Fibroblast of the aortic adventitia (primary cell): ENCODE measurements at regions not wholly inside any gene's neighbourhood (a gene's known extent, or its start where the extent isn't known, plus 50 kb on each side); places are given as distances from the start of the nearest gene placed in this dataset.

Experiments used
- DNase-seq: peaks from one replicate; pipeline ENCODE4 v3.0.0-alpha.2; 2010; ENCODE audit warnings: low read depth
- H3K4me3 ChIP-seq: 2 replicates; pipeline ENCODE4 v1.5.1; 2011; ENCODE audit warnings: low read depth, mild to moderate bottlenecking, control low read depth, low read length, moderate library complexity
- CTCF ChIP-seq: IDR thresholded peaks from 2 replicates; pipeline ENCODE4 v1.5.1; 2011; ENCODE audit warnings: mild to moderate bottlenecking, low read length, control low read depth, inconsistent platforms; ENCODE audit not compliant: insufficient read depth

- TF ChIP-seq CTCF = no peak
- no peak overlapping the region for H3K4me3 ChIP-seq
- DNase-seq = no peak
Measured at GRCh38 chr7:68478326-68478725, 1119.9 kb upstream of the AUTS2 start.

- DNase-seq = no peak
- no peak overlapping the region for H3K4me3 ChIP-seq
- no peak for TF ChIP-seq CTCF
Measured at GRCh38 chr7:68482800-68483199, 1115.5 kb upstream of the AUTS2 start.

GRCh38 chr7:68484731-68485130 lies 1113.5 kb upstream of the AUTS2 start:
- no peak overlapping the region for H3K4me3 ChIP-seq
- no peak for TF ChIP-seq CTCF
- DNase-seq = no peak

GRCh38 chr7:68485253-68485917 lies 1112.9 kb upstream of the AUTS2 start:
- no peak for TF ChIP-seq CTCF
- no peak for DNase-seq
- H3K4me3 ChIP-seq = no peak overlapping the region

GRCh38 chr7:68488341-68489060 lies 1109.8 kb upstream of the AUTS2 start:
- no peak overlapping the region for H3K4me3 ChIP-seq
- DNase-seq = no peak
- no peak for TF ChIP-seq CTCF

DNA sequence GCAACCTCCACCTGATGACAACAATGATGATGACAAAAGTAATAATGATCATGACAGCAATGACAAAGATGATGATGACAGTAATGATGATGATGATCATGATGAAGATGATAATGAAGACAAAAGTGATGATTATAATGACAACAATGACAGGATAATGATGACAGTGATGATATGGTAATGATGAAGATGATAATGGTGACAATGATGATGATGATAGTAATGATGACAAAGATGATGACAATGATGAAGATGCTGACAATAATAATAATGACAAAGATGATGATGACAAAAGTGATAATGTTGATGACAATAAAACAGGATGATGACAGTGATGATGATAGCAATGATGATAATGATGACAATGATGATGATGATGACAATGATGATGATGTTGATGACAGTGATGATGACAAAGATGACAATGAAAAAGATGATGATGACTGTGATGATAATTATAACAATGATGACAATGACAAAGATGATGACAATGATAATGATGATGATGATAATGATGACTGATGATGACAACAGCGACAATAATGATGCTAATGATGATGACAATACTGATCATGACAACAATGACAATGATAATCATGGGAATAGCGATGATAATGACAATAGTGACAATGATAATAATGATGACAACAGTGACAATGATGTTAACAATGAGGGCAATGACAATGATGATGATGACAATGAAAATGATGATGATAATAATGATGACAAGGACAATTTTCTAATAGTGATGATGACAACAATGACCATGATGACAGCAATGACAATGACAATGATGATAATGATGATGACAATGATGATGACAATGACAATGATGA lies 1106.5 kb upstream of the AUTS2 start:
- no peak overlapping the region for H3K4me3 ChIP-seq
- TF ChIP-seq CTCF = no peak
- DNase-seq = no peak
